Head of caudate nucleus (tissue), 42 donors: ENCODE measurements at regions not wholly inside any gene's neighbourhood (a gene's known extent, or its start where the extent isn't known, plus 50 kb on each side); places are given as distances from the start of the nearest gene placed in this dataset.
"Not testable (repeated sequence)": the region's sequence is repeated elsewhere in the genome, so short reads cannot be mapped to it uniquely, and the experiment has no call there.

ENCODE experiments used
- DNase-seq, 42 donors: peaks; one replicate each; pipeline versions ENCODE4 v3.0.0 to v3.0.0-alpha.2; 2020 to 2021; ENCODE audit warnings: mixed read lengths in 7 of 42
- intact Hi-C: fragments of 100-400 bp; cut with DNase I; formaldehyde crosslinking; loops from one replicate; pipeline ENCODE4 v1.15.0; 2022

DNA sequence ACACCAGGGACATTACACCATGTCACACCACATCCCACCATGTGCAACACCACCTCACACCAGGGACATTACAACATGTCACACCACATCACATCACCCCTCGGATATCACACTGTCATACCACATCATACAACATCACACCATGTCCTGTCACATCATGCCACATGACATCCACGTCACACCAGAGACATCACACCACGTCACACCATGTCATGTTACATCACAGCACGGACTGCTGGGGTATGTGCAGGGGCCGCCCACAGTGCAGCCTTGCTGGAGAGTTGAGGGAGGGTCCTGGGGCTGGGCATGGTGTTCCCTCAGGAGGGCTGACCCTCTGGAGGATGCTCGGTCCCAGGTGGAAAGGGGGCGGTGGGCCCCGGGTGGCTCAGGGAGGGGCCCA is 91.4 kb downstream of the TMEM121 start:
- peak in 2 of 42 donors; percentile 10 to 30 for DNase-seq
- intact Hi-C loops: not testable (repeated sequence)

DNA sequence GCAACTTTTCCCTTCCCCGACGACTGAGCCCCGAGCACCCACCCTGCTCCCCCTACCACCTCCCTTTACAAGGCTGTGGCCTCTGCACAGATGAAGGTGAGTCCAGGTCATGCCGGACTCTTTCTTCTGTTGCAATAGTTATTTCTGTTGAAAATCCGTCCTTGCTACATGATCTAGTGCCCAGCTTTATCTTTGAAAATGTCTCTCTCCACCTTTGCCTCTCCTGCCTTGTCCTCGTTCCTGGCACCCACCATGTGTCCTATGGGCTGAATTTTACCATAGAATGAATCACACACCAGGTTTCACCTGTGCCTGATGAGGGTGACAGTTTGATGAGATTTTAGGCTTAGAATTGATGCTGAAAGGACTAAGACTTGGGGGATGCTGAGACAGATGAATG is 92.9 kb downstream of the TMEM121 start:
- intact Hi-C loops, DNase-seq: not testable (repeated sequence)

DNA sequence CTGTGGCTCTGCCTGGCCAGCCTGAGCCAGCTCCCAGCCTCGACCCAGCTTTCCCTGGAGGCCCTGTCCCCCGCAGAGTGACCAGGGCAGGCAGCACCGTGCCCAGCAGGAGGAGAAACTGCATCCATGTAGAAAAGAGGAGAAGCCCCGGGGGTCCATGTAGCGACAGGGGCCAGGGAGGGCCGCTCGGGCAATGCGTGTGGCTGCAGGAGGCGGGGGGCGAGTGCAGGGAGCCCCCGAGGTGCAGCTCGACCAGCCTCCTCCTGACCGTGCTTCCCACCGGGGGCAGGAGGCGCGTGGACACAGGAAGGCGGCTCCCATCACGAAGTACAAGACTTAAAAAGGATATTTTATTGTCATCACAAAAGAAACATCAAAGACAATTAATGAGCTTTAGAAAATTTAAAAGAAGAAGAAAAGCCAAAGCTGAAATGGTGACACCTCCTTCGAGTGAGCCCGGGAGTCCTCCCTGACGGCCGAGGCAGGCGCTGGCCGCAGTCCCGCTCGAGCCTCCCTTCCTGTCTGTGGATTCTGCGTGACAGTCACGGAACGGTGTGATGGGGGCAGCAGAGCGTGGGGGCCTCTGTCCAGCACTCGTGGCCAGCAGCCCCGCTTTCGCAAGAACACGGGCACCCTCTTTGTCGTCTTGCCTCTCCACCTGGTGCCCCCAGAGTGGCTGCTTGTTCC is 93.9 kb downstream of the TMEM121 start:
- peak in 3 of 42 donors; percentile 13 to 29 (median 17) for DNase-seq

DNA sequence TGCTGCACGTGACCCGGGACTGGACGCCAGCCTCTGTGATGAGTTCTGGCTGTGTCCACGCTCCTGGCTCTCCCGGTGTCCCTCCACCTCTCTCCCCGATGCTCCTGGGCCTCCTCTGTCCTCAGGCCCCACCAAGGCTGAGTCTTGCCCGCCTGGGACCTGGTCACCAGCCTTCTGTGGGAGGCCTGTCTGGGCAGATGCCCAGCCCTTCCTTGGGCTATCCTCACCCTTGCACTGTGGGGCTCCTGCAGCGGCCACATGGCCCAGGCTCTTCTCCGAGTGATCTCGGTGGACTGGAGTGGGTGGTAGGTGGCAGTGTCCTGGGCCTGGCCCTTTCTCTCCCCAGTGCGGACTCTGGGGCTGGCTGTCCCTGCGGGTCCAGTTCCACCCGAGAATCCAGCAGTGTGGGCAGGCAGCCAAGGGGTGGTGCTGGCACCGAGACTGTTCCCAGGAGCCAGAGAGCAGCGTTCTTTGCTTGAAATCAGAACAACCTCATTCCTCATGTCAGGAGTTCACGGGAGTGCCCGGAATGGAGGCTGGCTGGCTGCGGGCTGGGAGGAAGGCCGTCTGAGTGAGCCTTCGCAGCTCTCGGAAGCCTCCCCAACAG is 94.6 kb downstream of the TMEM121 start:
- intact Hi-C loops: not testable (repeated sequence)
- peak in 23 of 42 donors; percentile 13 to 72 (median 45) for DNase-seq

More for the DNA sequence above, 93.9 kb downstream of the TMEM121 start:
- intact Hi-C loops: not testable (repeated sequence)

DNA sequence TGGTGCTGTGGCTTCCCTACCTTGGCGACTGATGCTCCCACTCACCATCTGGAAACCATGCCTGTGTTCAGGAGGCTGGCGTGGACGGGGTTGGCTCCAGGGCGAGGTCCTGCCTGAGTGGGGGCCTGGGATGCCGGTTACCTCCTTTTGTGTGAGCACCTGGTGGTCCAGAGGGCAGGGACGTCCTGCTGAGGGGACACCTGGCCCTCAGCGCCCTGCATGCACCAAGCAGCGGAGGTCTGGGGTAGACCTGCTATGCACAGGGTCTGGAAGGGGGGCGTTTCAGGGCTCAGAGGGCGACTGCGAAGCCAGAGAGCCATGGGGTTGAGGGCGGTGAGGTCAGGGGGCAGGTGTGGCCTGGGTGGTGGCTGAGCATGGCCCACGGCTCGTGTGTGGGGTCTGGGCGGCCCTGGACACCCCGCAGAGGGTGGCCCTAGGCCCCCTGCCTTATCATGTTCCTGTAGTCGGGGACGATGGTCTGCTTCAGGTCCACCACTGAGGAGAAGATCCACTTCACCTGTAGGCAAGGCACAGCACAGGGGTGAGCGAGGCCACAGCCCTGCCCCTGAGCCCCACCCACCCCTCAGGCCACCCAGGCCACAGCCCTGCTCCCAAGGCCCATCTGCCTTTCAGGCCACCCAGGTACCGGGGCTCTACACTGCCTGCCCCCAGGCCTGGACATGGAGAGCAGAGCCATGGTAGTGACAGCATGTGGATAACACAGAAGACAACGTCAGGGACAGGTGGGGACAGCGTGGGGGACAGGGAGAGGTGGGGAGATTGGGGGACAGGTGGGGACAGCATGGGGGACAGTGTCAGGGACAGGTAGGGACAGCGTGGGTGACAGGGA is 95.3 kb downstream of the TMEM121 start:
- peak in 5 of 42 donors; percentile 2 to 41 (median 20) for DNase-seq
- intact Hi-C loops: not testable (repeated sequence)

DNA sequence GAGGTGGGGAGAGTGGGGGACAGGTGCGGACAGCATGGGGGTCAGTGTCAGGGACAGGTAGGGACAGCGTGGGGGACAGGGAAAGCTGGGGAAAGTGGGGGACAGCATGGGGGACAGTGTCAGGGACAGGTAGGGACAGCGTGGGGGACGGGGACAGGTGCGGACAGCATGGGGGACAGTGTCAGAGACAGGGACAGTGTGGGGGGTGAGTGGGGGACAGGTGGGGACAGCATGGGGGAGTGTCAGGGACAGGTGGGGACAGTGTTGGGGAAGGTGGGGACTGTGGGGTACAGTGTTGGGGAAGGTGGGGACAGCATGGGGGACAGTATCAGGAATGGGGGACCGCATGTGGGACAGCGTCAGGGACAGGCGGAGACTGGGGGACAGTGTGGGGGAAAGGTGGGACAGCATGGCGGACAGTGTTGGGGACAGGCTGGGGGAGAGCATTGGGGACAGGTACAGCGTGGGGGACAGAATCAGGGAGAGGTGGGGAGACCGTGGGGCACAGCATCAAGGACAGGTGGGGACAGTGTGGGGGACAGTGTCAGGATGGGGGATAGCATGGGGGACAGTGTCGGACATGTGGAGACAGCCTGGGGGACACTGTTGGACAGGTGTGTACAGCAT is 96.1 kb downstream of the TMEM121 start:
- intact Hi-C loops: no loop called here
- DNase-seq: peak in 5 of 42 donors; percentile 2 to 38 (median 18)

DNA sequence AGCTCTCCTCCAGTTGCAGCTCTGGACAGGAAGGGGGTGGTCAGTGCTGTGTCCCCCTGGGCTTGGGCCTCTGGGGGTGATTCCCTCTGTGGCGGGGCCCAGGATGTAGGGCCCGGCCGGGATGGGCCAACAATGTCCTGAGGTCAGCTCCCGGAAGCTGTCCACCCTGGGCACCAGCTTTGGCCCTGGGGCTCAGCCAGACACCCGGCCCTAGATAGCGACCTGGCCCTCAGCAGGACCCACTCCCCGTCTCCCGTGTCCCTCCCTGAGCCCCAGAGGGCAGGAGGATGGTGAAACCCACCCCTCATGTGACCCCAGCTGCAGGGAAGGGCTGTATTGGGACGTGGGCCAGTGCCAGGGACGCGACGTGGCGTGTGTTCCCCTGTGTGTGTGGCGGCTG is 96.8 kb downstream of the TMEM121 start:
- intact Hi-C loops: not testable (repeated sequence)
- peak in 5 of 42 donors; percentile 3 to 32 (median 30) for DNase-seq

DNA sequence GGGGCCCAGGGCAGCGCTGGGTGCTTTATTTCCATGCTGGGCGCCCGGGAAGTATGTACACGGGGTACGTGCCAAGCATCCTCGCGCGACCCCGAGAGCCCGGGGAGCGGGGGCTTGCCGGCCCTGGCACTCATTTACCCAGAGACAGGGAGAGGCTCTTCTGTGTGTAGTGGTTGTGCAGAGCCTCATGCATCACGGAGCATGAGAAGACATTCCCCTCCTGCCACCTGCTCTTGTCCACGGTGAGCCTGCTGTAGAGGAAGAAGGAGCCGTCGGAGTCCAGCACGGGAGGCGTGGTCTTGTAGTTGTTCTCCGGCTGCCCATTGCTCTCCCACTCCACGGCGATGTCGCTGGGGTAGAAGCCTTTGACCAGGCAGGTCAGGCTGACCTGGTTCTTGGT is 98.0 kb downstream of the TMEM121 start:
- intact Hi-C loops: not testable (repeated sequence)
- DNase-seq: peak in 4 of 42 donors; percentile 14 to 35 (median 24)

DNA sequence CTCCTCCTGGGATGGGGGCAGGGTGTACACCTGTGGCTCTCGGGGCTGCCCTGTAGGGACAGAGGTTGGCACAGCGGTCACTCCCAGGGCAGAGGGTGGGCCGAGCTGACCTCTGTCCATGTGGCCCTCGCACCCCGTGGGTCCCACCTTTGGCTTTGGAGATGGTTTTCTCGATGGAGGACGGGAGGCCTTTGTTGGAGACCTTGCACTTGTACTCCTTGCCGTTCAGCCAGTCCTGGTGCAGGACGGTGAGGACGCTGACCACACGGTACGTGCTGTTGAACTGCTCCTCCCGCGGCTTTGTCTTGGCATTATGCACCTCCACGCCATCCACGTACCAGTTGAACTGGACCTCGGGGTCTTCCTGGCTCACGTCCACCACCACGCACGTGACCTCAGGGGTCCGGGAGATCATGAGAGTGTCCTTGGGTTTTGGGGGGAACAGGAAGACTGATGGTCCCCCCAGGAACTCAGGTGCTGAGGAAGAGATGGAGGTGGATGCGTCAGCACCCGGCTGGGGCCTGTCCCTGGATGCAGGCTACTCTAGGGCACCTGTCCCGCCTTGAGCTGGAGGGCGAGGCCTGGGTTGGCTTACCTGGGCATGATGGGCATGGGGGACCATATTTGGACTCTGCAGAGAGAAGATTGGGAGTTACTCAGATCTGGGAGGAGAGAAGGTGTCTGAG is 98.5 kb downstream of the TMEM121 start:
- DNase-seq: peak in 5 of 42 donors; percentile 8 to 41 (median 26)
- intact Hi-C loops: not testable (repeated sequence)

DNA sequence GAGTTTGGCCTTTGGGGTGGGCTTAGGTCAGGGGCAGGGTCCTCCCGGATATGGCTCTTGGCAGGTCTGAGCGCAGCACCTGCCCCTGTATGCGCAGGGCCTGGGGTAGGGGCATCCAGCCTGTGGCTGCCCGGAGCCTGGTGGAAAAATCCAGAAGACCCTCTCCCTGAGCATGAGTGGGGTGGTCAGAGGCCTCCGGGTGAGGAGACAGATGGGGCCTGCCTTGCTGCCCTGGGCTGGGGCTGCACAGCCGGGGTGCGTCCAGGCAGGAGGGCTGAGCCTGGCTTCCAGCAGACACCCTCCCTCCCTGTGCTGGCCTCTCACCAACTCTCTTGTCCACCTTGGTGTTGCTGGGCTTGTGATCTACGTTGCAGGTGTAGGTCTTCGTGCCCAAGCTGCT is 99.1 kb downstream of the TMEM121 start:
- peak in 4 of 42 donors; percentile 13 to 35 (median 22) for DNase-seq
- intact Hi-C loops: not testable (repeated sequence)

DNA sequence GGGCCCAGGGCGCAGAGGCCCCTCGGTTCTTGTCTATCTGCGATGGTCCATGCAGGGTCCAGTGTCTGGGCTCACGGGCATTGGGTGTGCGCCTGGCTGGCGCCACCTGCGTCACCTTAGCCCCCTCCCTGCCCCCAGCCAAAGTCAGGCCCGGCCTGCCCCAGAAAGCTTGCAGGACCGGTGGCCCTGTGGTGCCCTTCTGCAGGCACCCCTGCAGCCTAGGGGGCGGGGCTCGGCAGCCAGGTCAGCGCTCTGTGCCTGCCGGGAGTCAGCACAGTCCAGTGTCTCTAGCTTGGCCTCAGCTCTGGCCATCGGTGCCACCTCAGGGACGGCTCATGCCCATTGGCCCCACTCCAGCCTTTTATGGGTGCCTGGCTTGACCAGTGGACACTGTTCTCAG is 99.7 kb downstream of the TMEM121 start:
- DNase-seq, intact Hi-C loops: not testable (repeated sequence)

DNA sequence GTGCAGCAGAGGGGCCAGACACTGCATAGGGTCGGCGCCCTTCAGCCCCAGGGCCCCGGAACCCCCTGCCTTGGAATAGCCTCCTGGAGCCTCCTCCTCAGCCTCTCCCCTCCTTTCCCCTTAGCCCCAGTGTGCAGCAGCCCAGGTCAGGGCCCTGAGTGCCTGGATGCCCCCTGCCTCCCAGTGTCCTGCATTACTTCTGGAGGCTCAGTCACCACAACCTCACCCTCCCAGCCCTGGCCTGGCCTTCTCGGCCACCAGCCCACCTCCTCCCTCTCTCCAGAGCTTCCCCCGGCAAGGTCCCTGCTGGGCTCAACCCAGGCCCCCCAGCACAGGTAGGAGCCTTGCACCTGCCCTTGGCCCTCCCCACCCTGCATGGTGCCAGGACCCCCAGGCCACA is 100.3 kb downstream of the TMEM121 start:
- DNase-seq, intact Hi-C loops: not testable (repeated sequence)

DNA sequence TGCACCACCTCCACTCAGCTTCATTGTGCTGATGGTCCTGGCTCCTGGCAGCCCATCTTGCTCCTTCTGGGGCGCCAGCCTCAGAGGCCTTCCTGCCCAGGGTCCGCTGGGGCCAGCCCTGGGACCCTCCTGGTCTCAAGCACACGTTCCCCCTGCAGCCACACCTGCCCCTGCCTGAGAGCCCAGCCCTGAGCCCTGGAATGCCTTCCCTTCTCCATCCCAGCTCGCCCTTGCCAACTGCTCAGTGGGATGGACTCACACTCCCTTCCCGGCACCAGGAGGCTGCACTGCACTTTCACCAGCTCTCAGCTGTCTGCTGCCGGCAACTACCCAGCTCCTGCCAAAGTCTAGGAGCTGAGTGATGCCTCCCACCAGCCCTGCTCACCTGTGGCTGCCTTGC is 100.9 kb downstream of the TMEM121 start:
- DNase-seq, intact Hi-C loops: not testable (repeated sequence)

DNA sequence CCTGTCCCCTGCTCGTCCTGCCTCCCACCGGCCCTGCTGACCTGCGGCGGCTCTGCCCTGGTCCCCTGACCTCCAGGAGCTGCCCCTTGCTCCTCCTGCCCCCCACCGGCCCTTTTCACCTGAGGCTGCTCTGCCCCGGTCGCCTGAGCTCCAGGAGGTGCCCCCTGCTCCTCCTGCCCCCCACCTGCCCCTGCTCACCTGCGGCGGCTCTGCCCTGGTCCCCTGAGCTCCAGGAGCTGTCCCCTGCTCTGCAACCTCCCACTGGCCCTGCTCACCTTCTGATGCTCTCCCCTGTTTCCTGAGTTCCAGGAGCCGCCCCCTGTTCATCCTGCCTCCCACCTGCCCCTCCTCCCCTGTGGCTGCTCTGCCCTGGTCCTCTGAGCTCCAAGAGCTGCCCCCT is 101.3 kb downstream of the TMEM121 start:
- DNase-seq: no peak
- intact Hi-C loops: no loop called here

DNA sequence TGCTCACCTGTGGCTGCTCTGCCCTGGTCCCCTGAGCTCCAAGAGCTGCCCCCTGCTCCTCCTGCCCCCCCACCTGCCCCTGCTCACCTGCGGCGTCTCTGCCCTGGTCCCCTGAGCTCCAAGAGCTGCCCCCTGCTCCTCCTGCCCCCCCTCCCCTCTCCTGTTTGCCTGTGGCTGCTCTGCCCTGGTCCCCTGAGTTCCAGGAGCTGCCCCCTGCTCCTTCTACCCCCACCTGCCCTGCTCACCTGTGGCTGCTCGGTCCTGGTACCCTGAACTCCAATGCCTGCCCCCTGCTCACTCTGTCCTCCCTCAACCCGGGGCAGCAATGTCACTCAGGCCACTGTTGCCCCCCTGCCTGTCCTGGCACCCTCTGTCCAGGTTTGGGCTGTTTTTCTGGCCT is 101.7 kb downstream of the TMEM121 start:
- DNase-seq, intact Hi-C loops: not testable (repeated sequence)

DNA sequence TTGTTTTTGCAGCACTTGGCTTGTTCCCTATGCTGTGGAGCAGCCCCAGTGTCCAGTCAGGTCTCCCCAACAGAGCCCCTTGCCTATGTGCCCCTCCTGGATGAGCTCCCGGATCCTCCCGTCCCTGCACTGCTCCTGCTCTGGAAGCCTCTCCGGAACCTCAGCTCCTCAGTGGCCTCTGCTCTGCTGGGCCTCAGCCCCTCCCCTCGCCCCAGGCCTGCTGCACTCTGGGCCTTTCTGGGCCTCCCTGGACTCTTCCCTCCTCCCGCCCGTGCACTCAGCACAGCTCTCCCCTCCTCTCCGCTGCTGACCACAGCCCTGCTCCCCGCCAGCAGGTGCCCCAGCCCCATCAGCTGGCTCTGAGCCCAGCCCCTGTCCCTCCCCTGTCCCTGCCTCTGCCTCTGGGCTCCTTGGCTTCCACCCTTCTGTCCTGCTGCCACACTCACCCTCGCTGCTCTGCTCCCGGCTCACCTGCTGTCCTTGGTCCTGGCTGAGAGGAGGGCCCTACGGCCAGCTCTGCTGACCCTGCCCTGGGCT is 102.2 kb downstream of the TMEM121 start:
- intact Hi-C loops, DNase-seq: not testable (repeated sequence)

DNA sequence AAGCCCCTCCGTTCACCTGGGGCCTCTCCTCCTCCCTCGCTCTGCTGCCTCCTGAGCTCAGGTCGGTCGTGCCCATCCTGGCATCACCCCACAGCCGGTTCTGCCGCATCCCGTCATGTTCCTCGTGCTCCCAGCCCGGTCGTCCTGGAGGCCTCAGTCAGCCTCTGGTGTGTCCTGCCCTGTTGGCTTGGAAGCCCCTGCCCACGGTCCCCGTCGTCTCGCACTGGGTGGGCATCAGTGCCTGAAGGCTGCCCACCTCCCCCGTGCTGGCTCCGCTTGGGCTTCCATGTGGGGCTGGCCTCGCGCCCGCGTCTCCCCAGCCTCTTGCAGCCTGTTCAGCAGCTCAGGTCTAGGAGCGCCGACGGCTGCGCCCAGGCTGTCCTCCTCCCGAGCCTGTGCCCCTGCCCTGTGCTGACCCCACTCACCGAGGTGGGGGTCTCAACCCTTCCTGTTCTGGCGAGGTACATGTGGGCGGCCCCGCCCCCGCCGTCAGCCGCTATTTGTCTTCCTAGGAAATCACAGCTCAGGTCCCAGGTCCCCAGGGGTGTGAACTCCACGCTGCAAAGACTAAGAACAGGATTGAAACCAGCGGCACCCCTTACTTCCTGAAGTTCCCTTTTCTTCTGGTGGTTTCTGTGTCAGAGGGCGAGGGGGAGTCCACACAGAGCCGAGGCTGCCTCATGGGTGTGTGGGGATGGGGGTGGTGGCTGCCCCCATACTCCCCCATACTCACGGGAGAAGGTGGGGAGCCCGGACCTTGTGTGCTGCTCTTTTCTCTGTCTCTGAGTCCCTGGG is 102.9 kb downstream of the TMEM121 start:
- DNase-seq, intact Hi-C loops: not testable (repeated sequence)

DNA sequence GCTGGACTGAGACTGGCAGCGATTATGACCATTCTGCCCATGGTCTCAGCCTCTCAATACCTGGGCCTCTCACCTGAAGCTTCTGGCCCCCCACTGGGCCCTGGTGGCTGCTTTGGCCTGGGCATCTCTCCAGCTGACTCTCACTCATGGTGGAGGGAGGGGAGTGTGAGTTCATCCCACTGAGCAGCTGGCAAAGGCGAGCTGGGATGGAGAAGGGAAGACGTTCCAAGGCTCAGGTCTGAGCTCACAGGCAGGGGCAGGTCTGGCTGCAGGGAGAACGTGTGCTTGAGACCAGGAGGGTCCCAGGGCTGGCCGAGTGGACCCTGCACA is 103.5 kb downstream of the TMEM121 start:
- intact Hi-C loops: no loop called here

More for the DNA sequence above, 103.5 kb downstream of the TMEM121 start:
- DNase-seq: no peak
